ENCODE measurements at regions not wholly inside any gene's neighbourhood (a gene's known extent, or its start where the extent isn't known, plus 50 kb on each side); places are given as distances from the start of the nearest gene placed in this dataset.

DNA sequence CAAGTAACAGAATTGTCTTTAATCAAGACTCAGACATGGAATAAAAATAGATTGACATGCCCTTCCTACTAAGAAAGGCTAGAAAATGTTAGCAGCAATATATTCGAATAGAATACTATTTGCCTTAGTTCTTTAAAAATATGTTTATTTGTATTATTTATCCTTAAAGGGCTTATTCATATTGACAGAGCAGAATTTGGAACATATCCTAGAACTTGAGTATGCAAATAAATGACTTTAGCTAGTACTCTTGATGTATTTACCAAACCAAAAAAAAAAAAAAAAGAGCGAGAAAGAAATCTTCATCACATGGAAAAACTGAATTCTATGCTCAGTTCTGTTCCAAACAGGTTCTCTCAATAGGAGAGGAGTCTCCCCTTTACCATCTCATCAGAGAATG is 68.9 kb upstream of the PPARGC1A start:
- H3K4me3 ChIP-seq (replicated peaks in 1 of 2; ENCODE audit: low read depth in 2 of 2, low read length in 2 of 2): no peak overlapping the region
- no peak for TF ChIP-seq CTCF (IDR thresholded peaks at IDR 0.05; ENCODE audit: low read depth, low read length)
- DNase-seq (ENCODE audit: low read depth in 2 of 2): no peak

DNA sequence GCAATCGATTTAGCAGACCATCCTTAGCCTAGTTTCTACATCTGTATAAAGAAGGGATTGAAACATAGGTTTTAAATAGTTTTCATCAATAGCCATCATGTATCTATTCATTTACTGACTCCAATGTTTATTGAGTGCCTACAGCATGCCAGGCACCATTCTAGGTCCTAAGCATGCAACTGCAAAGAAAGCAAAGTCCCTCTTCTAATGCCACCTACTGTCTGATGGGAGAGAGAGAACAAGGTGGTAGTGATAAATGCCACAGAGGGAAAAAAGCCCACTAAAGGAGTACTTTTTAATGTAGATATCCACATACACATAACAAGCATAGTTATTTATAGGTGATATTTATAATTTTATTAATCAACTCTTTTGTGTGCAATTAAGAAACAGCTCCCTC is 67.6 kb upstream of the PPARGC1A start:
- no peak for DNase-seq (ENCODE audit: low read depth in 2 of 2)
- TF ChIP-seq CTCF (IDR thresholded peaks at IDR 0.05; ENCODE audit: low read depth, low read length): no peak

DNA sequence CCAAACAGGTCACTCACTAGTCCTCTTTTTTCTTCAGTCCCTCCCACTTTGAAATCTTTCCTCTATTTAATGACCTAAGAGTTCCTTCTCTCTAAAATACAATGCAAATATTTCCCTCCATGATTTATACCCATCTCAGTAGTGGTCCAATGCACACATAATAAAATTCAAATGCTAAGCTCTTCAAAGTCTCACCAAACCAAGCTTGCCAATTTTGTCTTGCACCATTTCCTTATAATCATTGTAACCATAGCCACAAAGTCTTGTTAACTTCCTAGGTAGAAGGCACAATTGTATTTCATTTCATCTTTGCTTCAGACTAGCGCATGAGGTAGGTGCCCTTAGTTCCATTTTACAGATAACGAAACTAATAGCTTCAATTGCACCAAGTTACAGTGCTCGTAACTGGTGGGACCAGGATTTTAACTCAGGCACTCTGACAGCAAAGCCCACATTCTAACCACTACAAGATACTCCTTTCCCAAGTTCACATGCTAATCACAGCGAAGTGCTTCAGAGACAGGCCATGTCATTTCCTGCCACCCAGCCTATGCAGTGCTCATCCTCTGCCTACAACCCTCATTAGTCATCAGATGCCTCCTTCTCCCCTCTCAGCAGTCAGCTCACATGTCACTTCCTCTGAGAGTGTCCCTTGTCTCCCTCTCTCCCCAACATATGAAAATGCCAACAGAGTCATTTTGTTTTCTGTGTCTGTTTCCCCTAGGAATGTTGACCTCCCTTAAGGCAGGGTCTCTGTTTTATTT is 66.9 kb upstream of the PPARGC1A start:
- peak in 1 of 2 donors; percentile 30 for DNase-seq (ENCODE audit: low read depth in 2 of 2)
- no peak for TF ChIP-seq CTCF (IDR thresholded peaks at IDR 0.05; ENCODE audit: low read depth, low read length)
- no peak overlapping the region for H3K4me3 ChIP-seq (replicated peaks in 1 of 2; ENCODE audit: low read depth in 2 of 2, low read length in 2 of 2)

More for the DNA sequence above, 67.6 kb upstream of the PPARGC1A start:
- no peak overlapping the region for H3K4me3 ChIP-seq (replicated peaks in 1 of 2; ENCODE audit: low read depth in 2 of 2, low read length in 2 of 2)

GRCh38 chr4:23952258-23952657 is 62.4 kb upstream of the PPARGC1A start:
- H3K4me3 ChIP-seq (replicated peaks in 1 of 2; ENCODE audit: low read depth in 2 of 2, low read length in 2 of 2): no peak overlapping the region
- TF ChIP-seq CTCF (IDR thresholded peaks at IDR 0.05; ENCODE audit: low read depth, low read length): no peak
- DNase-seq (ENCODE audit: low read depth in 2 of 2): no peak

DNA sequence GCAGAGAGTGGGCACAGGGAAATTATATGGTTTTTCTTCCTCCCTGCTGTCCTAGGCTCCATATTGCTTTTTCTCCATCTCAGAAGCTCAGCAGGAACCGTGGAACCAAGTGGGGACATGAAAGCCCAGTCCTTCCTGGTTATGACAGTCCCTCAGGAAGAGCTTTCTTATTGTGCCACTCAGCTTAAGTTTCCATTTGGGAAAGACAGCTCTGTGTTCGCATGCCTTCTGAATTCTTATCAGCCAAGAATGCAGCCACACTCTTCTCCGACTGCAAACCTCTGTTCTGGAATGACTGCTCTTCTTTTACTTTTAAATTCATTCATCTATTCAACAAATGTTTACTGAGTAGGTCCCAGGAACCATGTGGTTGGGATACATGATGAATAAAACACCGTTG is 58.0 kb upstream of the PPARGC1A start:
- DNase-seq (ENCODE audit: low read depth in 2 of 2): peak in 1 of 2 donors; percentile 29
- no peak overlapping the region for H3K4me3 ChIP-seq (replicated peaks in 1 of 2; ENCODE audit: low read depth in 2 of 2, low read length in 2 of 2)
- TF ChIP-seq CTCF (IDR thresholded peaks at IDR 0.05; ENCODE audit: low read depth, low read length): no peak

DNA sequence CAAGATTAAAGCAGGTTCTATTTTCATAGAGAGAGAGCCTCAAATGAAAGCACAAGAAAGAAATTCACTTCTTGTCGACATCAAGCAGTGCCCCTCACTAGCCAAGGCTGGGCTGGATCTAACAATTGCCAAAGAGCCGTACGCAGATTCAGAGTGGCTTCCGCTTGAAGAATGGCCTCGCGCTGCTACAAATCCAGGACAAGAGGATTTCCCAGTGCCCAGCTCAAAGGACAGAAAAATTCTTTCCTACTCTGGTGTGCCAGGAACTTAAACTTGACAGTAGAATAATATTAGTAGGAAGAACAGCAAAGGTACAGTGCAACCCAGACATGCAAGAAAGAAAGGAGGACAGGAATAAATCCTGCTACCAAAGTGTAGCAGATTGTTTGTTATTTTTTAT is 56.5 kb upstream of the PPARGC1A start:
- no peak for DNase-seq (ENCODE audit: low read depth in 2 of 2)
- H3K4me3 ChIP-seq (replicated peaks in 1 of 2; ENCODE audit: low read depth in 2 of 2, low read length in 2 of 2): no peak overlapping the region
- no peak for TF ChIP-seq CTCF (IDR thresholded peaks at IDR 0.05; ENCODE audit: low read depth, low read length)

Data from cardiac fibroblast (primary cell).